ENCODE measurements at regions not wholly inside any gene's neighbourhood (a gene's known extent, or its start where the extent isn't known, plus 50 kb on each side); places are given as distances from the start of the nearest gene placed in this dataset.

GRCh38 chr12:126792411-126792810, 1474.6 kb upstream of the TMEM132C start:
- H3K27me3 Mint-ChIP-seq (ENCODE audit: low read depth), result no peaks in the 10 kb centered on the region
- H3K36me3 Mint-ChIP-seq (ENCODE audit: insufficient read depth in 1 of 3, low read depth in 3 of 3), result no peaks in the 10 kb centered on the region
- H2BK15ac ChIP-seq (ENCODE audit: low read depth, low read length), result no peak overlapping the region
- no peaks in the 10 kb centered on the region for H3K9me3 ChIP-seq (ENCODE audit: control insufficient read depth, low read depth, low read length)
- no peak overlapping the region for H4K91ac ChIP-seq (ENCODE audit: insufficient read length, low read depth, low read length)
- WGBS (ENCODE audit: extremely low coverage, insufficient read length, low lambda C conversion rate), result no CpG with 5 or more reads among the region's 6 CpGs
- no peak overlapping the region for H3K56ac ChIP-seq (ENCODE audit: insufficient read length, low read depth, low read length)
- H4K5ac ChIP-seq (ENCODE audit: insufficient read length, low read depth, low read length), result no peak overlapping the region
- H3K79me2 ChIP-seq (ENCODE audit: insufficient read depth, low read length), result no peaks in the 10 kb centered on the region
- H3K4me1 Mint-ChIP-seq, result no peaks in the 10 kb centered on the region
- H3K23me2 ChIP-seq (ENCODE audit: insufficient read length, low read depth, low read length, poor library complexity, severe bottlenecking), result no peaks in the 10 kb centered on the region
- H3K9me3 Mint-ChIP-seq, result no peaks in the 10 kb centered on the region
- H3K27ac ChIP-seq (ENCODE audit: insufficient read length, low read depth, low read length), result no peak overlapping the region
- no peaks in the 10 kb centered on the region for H3K79me1 ChIP-seq (ENCODE audit: insufficient read depth, low read depth, low read length, poor library complexity, severe bottlenecking)
- no peak overlapping the region for H2BK5ac ChIP-seq (ENCODE audit: insufficient read length, low read length)
- no peak overlapping the region for H2AK5ac ChIP-seq (ENCODE audit: insufficient read length, low read length)
- no peak overlapping the region for H3T11ph ChIP-seq (ENCODE audit: low read length)
- no peak overlapping the region for H3K9ac ChIP-seq (ENCODE audit: extremely low read depth, insufficient read length, low read length)
- TF ChIP-seq, protein P1, sequence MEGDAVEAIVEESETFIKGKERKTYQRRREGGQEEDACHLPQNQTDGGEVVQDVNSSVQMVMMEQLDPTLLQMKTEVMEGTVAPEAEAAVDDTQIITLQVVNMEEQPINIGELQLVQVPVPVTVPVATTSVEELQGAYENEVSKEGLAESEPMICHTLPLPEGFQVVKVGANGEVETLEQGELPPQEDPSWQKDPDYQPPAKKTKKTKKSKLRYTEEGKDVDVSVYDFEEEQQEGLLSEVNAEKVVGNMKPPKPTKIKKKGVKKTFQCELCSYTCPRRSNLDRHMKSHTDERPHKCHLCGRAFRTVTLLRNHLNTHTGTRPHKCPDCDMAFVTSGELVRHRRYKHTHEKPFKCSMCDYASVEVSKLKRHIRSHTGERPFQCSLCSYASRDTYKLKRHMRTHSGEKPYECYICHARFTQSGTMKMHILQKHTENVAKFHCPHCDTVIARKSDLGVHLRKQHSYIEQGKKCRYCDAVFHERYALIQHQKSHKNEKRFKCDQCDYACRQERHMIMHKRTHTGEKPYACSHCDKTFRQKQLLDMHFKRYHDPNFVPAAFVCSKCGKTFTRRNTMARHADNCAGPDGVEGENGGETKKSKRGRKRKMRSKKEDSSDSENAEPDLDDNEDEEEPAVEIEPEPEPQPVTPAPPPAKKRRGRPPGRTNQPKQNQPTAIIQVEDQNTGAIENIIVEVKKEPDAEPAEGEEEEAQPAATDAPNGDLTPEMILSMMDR (conservative IDR thresholded peaks at IDR 0.05), result no peak
- no peak overlapping the region for H2AFZ ChIP-seq (ENCODE audit: low read length)
- no peak overlapping the region for H4K8ac ChIP-seq (replicated peaks; ENCODE audit: insufficient read length, low read depth, low read length)
- no peaks in the 10 kb centered on the region for H3K27me3 ChIP-seq (ENCODE audit: insufficient read depth, low read length)
- no peak overlapping the region for H3K18ac ChIP-seq (ENCODE audit: insufficient read length, low read depth, low read length)
- no peak overlapping the region for H3K4me2 ChIP-seq (ENCODE audit: insufficient read depth, insufficient read length, low read length)
- no peaks in the 10 kb centered on the region for H4K20me1 ChIP-seq (ENCODE audit: control insufficient read depth, insufficient read depth, insufficient read length)
- no peak overlapping the region for H3K4ac ChIP-seq (ENCODE audit: low read depth, low read length)
- no peak overlapping the region for H2BK12ac ChIP-seq (ENCODE audit: insufficient read length, low read depth, low read length)
- no peak overlapping the region for H3K27ac Mint-ChIP-seq
- no peak for DNase-seq
- H3K4me1 ChIP-seq (ENCODE audit: insufficient read depth, low read length), result no peaks in the 10 kb centered on the region
- H3K23ac ChIP-seq (ENCODE audit: insufficient read length, low read depth, low read length), result no peak overlapping the region
- no peak overlapping the region for H2BK20ac ChIP-seq (ENCODE audit: low read depth, low read length, poor library complexity, severe bottlenecking)
- H3K4me3 Mint-ChIP-seq, result no peak overlapping the region
- H2BK120ac ChIP-seq (ENCODE audit: low read depth, low read length, poor library complexity, severe bottlenecking), result no peak overlapping the region
- H3K14ac ChIP-seq (ENCODE audit: insufficient read depth, low read length), result no peak overlapping the region

Data from H9 (cell line).